ENCODE measurements at regions not wholly inside any gene's neighbourhood (a gene's known extent, or its start where the extent isn't known, plus 50 kb on each side); places are given as distances from the start of the nearest gene placed in this dataset.

GRCh38 chr6:47131773-47132172 lies 89.6 kb upstream of the ADGRF1 start:
- Histone ChIP-seq H3K4me1 (ENCODE audit: insufficient read depth, low read length) (peaks cover 20% of the 10 kb centered on the region), H3K27me3 (ENCODE audit: insufficient read depth, low read length) (no peaks in the 10 kb centered on the region), H3K4me2 (ENCODE audit: insufficient read depth, low read length) (no peak overlapping the region), H3K4me3 (ENCODE audit: insufficient read depth, low read length) (no peak overlapping the region), H3K79me2 (ENCODE audit: insufficient read depth, low read length) (no peaks in the 10 kb centered on the region), H4K20me1 (ENCODE audit: insufficient read depth, low read length) (no peaks in the 10 kb centered on the region), H3K36me3 (ENCODE audit: insufficient read depth, low read length) (no peaks in the 10 kb centered on the region), H2AFZ (ENCODE audit: low read length) (no peak overlapping the region), H3K27ac (ENCODE audit: low read depth, low read length) (no peak overlapping the region), H3K9me3 (ENCODE audit: low read depth, low read length) (no peaks in the 10 kb centered on the region)
- DNase-seq (ENCODE audit: insufficient read length, low spot score, missing footprints): no peak
- no peak for TF ChIP-seq CTCF (IDR thresholded peaks at IDR 0.05; ENCODE audit: extremely low read depth, low read depth, low read length)

- no peaks in the 10 kb centered on the region for H3K36me3 ChIP-seq (ENCODE audit: insufficient read depth, low read length)
- H3K27ac ChIP-seq (ENCODE audit: low read depth, low read length): no peak overlapping the region
- no peak overlapping the region for H3K4me3 ChIP-seq (ENCODE audit: insufficient read depth, low read length)
- H3K4me1 ChIP-seq (ENCODE audit: insufficient read depth, low read length): peaks cover 8% of the 10 kb centered on the region
- H2AFZ ChIP-seq (ENCODE audit: low read length): no peak overlapping the region
- no peaks in the 10 kb centered on the region for H3K79me2 ChIP-seq (ENCODE audit: insufficient read depth, low read length)
- H3K4me2 ChIP-seq (ENCODE audit: insufficient read depth, low read length): no peak overlapping the region
- TF ChIP-seq CTCF (IDR thresholded peaks at IDR 0.05; ENCODE audit: extremely low read depth, low read depth, low read length): no peak
- no peaks in the 10 kb centered on the region for H4K20me1 ChIP-seq (ENCODE audit: insufficient read depth, low read length)
- H3K9me3 ChIP-seq (ENCODE audit: low read depth, low read length): no peaks in the 10 kb centered on the region
- H3K27me3 ChIP-seq (ENCODE audit: insufficient read depth, low read length): no peaks in the 10 kb centered on the region
- no peak for DNase-seq (ENCODE audit: insufficient read length, low spot score, missing footprints)
Observed at GRCh38 chr6:47130086-47130485, 88.0 kb upstream of the ADGRF1 start.

GRCh38 chr6:47129129-47129528 lies 87.0 kb upstream of the ADGRF1 start:
- Histone ChIP-seq H3K36me3 (ENCODE audit: insufficient read depth, low read length) (no peaks in the 10 kb centered on the region), H3K27ac (ENCODE audit: low read depth, low read length) (no peak overlapping the region), H3K4me1 (ENCODE audit: insufficient read depth, low read length) (no peaks in the 10 kb centered on the region), H3K27me3 (ENCODE audit: insufficient read depth, low read length) (no peaks in the 10 kb centered on the region), H2AFZ (ENCODE audit: low read length) (no peak overlapping the region), H4K20me1 (ENCODE audit: insufficient read depth, low read length) (no peaks in the 10 kb centered on the region), H3K4me3 (ENCODE audit: insufficient read depth, low read length) (no peak overlapping the region), H3K79me2 (ENCODE audit: insufficient read depth, low read length) (no peaks in the 10 kb centered on the region), H3K9me3 (ENCODE audit: low read depth, low read length) (no peaks in the 10 kb centered on the region), H3K4me2 (ENCODE audit: insufficient read depth, low read length) (no peak overlapping the region)
- DNase-seq (ENCODE audit: insufficient read length, low spot score, missing footprints): no peak
- no peak for TF ChIP-seq CTCF (IDR thresholded peaks at IDR 0.05; ENCODE audit: extremely low read depth, low read depth, low read length)

GRCh38 chr6:47126647-47127391 lies 84.7 kb upstream of the ADGRF1 start:
- Histone ChIP-seq H3K4me3 (ENCODE audit: insufficient read depth, low read length) (no peak overlapping the region), H3K9me3 (ENCODE audit: low read depth, low read length) (no peaks in the 10 kb centered on the region), H3K27ac (ENCODE audit: low read depth, low read length) (no peak overlapping the region), H3K4me2 (ENCODE audit: insufficient read depth, low read length) (no peak overlapping the region), H3K36me3 (ENCODE audit: insufficient read depth, low read length) (no peaks in the 10 kb centered on the region), H2AFZ (ENCODE audit: low read length) (no peak overlapping the region), H3K27me3 (ENCODE audit: insufficient read depth, low read length) (peaks cover 2% of the 10 kb centered on the region), H3K4me1 (ENCODE audit: insufficient read depth, low read length) (no peaks in the 10 kb centered on the region), H3K79me2 (ENCODE audit: insufficient read depth, low read length) (no peaks in the 10 kb centered on the region), H4K20me1 (ENCODE audit: insufficient read depth, low read length) (no peaks in the 10 kb centered on the region)
- no peak for DNase-seq (ENCODE audit: insufficient read length, low spot score, missing footprints)
- TF ChIP-seq CTCF (IDR thresholded peaks at IDR 0.05; ENCODE audit: extremely low read depth, low read depth, low read length): no peak

All from osteoblast (primary cell).